ENCODE measurements at regions not wholly inside any gene's neighbourhood (a gene's known extent, or its start where the extent isn't known, plus 50 kb on each side); places are given as distances from the start of the nearest gene placed in this dataset.

GRCh38 chr2:84214455-84214854 is 244.6 kb downstream of the SUCLG1 start:
- Histone ChIP-seq H3K4me3 (replicated peaks in 1 of 4; ENCODE audit: control extremely low read depth in 1 of 4, insufficient read depth in 1 of 4, low read depth in 3 of 4, low read length in 4 of 4) (no peak overlapping the region), H4K20me1 (ENCODE audit: control insufficient read depth, extremely low read depth, insufficient read depth, low read length) (no peaks in the 10 kb centered on the region), H3K27me3 (ENCODE audit: control insufficient read depth, insufficient read depth, low read length) (no peaks in the 10 kb centered on the region), H3K9me3 (ENCODE audit: control insufficient read depth, insufficient read depth, low read depth, low read length) (no peaks in the 10 kb centered on the region), H3K79me2 (ENCODE audit: control insufficient read depth, insufficient read depth, low read length) (no peaks in the 10 kb centered on the region), H3K4me1 (ENCODE audit: control insufficient read depth, extremely low read depth, insufficient read depth, low read length) (no peaks in the 10 kb centered on the region), H3K4me2 (ENCODE audit: extremely low read depth, insufficient read depth, low read length) (no peak overlapping the region), H2AFZ (ENCODE audit: low read length) (no peak overlapping the region), H3K9ac (ENCODE audit: insufficient read depth, low read length) (no peak overlapping the region), H3K36me3 (ENCODE audit: control insufficient read depth, insufficient read depth, low read length) (no peaks in the 10 kb centered on the region), H3K27ac (ENCODE audit: insufficient read depth, low read length) (no peak overlapping the region)
- no peak for DNase-seq (ENCODE audit: low read depth in 2 of 2)
- TF ChIP-seq EZH2 (IDR thresholded peaks at IDR 0.05; ENCODE audit: low read length, missing control alignments) = no peak
- TF ChIP-seq, protein P1, sequence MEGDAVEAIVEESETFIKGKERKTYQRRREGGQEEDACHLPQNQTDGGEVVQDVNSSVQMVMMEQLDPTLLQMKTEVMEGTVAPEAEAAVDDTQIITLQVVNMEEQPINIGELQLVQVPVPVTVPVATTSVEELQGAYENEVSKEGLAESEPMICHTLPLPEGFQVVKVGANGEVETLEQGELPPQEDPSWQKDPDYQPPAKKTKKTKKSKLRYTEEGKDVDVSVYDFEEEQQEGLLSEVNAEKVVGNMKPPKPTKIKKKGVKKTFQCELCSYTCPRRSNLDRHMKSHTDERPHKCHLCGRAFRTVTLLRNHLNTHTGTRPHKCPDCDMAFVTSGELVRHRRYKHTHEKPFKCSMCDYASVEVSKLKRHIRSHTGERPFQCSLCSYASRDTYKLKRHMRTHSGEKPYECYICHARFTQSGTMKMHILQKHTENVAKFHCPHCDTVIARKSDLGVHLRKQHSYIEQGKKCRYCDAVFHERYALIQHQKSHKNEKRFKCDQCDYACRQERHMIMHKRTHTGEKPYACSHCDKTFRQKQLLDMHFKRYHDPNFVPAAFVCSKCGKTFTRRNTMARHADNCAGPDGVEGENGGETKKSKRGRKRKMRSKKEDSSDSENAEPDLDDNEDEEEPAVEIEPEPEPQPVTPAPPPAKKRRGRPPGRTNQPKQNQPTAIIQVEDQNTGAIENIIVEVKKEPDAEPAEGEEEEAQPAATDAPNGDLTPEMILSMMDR (conservative IDR thresholded peaks at IDR 0.05 in 1 of 2, IDR thresholded peaks at IDR 0.05 in 1 of 2; ENCODE audit: low read depth in 1 of 2, low read length in 2 of 2) = no peak

- Histone ChIP-seq H2AFZ (ENCODE audit: low read length) (no peak overlapping the region), H3K4me3 (replicated peaks in 1 of 4; ENCODE audit: control extremely low read depth in 1 of 4, insufficient read depth in 1 of 4, low read depth in 3 of 4, low read length in 4 of 4) (no peak overlapping the region), H3K9me3 (ENCODE audit: control insufficient read depth, insufficient read depth, low read depth, low read length) (no peaks in the 10 kb centered on the region), H3K79me2 (ENCODE audit: control insufficient read depth, insufficient read depth, low read length) (no peaks in the 10 kb centered on the region), H3K4me1 (ENCODE audit: control insufficient read depth, extremely low read depth, insufficient read depth, low read length) (no peaks in the 10 kb centered on the region), H3K27ac (ENCODE audit: insufficient read depth, low read length) (no peak overlapping the region), H3K9ac (ENCODE audit: insufficient read depth, low read length) (no peak overlapping the region), H3K36me3 (ENCODE audit: control insufficient read depth, insufficient read depth, low read length) (no peaks in the 10 kb centered on the region), H3K27me3 (ENCODE audit: control insufficient read depth, insufficient read depth, low read length) (no peaks in the 10 kb centered on the region), H4K20me1 (ENCODE audit: control insufficient read depth, extremely low read depth, insufficient read depth, low read length) (no peaks in the 10 kb centered on the region), H3K4me2 (ENCODE audit: extremely low read depth, insufficient read depth, low read length) (no peak overlapping the region)
- DNase-seq (ENCODE audit: low read depth in 2 of 2) = no peak
- no peak for TF ChIP-seq EZH2 (IDR thresholded peaks at IDR 0.05; ENCODE audit: low read length, missing control alignments)
- TF ChIP-seq, protein P1 (conservative IDR thresholded peaks at IDR 0.05 in 1 of 2, IDR thresholded peaks at IDR 0.05 in 1 of 2; ENCODE audit: low read depth in 1 of 2, low read length in 2 of 2) = no peak
These were observed 246.3 kb downstream of the SUCLG1 start for GRCh38 chr2:84212611-84213314.

DNA sequence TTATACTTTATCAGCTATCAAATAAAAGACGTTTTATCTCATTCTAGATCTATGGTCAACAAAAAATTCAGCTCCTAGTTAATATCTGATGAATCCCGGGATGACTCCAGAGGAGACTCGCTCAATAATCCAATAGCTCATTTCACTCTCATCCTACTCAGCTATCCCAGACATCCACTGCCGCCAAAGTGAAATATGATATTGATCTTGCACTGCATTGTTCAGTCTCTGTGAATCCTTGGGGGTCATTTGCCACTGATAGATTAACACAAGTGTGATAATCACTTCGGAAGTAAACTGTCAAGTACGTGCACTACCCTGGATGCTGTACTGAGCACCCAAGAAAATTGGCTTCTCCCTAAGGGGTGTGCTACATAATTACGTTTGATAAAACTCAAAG is 249.1 kb downstream of the SUCLG1 start:
- Histone ChIP-seq H3K27ac (ENCODE audit: insufficient read depth, low read length) (no peak overlapping the region), H4K20me1 (ENCODE audit: control insufficient read depth, extremely low read depth, insufficient read depth, low read length) (no peaks in the 10 kb centered on the region), H3K9me3 (ENCODE audit: control insufficient read depth, insufficient read depth, low read depth, low read length) (no peaks in the 10 kb centered on the region), H3K79me2 (ENCODE audit: control insufficient read depth, insufficient read depth, low read length) (no peaks in the 10 kb centered on the region), H3K4me1 (ENCODE audit: control insufficient read depth, extremely low read depth, insufficient read depth, low read length) (no peaks in the 10 kb centered on the region), H3K9ac (ENCODE audit: insufficient read depth, low read length) (no peak overlapping the region), H3K36me3 (ENCODE audit: control insufficient read depth, insufficient read depth, low read length) (no peaks in the 10 kb centered on the region), H3K4me3 (replicated peaks in 1 of 4; ENCODE audit: control extremely low read depth in 1 of 4, insufficient read depth in 1 of 4, low read depth in 3 of 4, low read length in 4 of 4) (no peak overlapping the region), H2AFZ (ENCODE audit: low read length) (no peak overlapping the region), H3K4me2 (ENCODE audit: extremely low read depth, insufficient read depth, low read length) (no peak overlapping the region), H3K27me3 (ENCODE audit: control insufficient read depth, insufficient read depth, low read length) (no peaks in the 10 kb centered on the region)
- DNase-seq (ENCODE audit: low read depth in 2 of 2) = no peak
- no peak for TF ChIP-seq EZH2 (IDR thresholded peaks at IDR 0.05; ENCODE audit: low read length, missing control alignments)
- TF ChIP-seq, protein P1 (conservative IDR thresholded peaks at IDR 0.05 in 1 of 2, IDR thresholded peaks at IDR 0.05 in 1 of 2; ENCODE audit: low read depth in 1 of 2, low read length in 2 of 2) = no peak

All from fibroblast of lung (primary cell).